GM12878 (cell line): ENCODE measurements at regions not wholly inside any gene's neighbourhood (a gene's known extent, or its start where the extent isn't known, plus 50 kb on each side); places are given as distances from the start of the nearest gene placed in this dataset.

ENCODE experiments used
- FOXK2 ChIP-seq: fragments of 450-650 bp; IDR thresholded peaks from 2 replicates; pipeline ENCODE4 v1.6.1; 2017; ENCODE audit warnings: mild to moderate bottlenecking, moderate library complexity
- POLR2A ChIP-seq: IDR thresholded peaks from 2 replicates; pipeline ENCODE4 v1.6.1; 2011; ENCODE audit warnings: low read depth, mild to moderate bottlenecking, low read length
- SMAD1 ChIP-seq: fragments of 450-650 bp; IDR thresholded peaks from 2 replicates; pipeline ENCODE4 v1.6.1; 2018; ENCODE audit warnings: mild to moderate bottlenecking, low read depth; ENCODE audit not compliant: partially characterized antibody
- SP1 ChIP-seq: IDR thresholded peaks from one replicate; pipeline ENCODE4 v1.6.1; 2011; ENCODE audit warnings: low read depth, low read length
- TF ChIP-seq, protein P1 (sequence below), 3 experiments: IDR thresholded peaks in 2 of 3; conservative IDR thresholded peaks in 1 of 3; 2 replicates each; pipeline ENCODE4 v1.5.1; 2011; ENCODE audit warnings: low read depth in 3 of 3, low read length in 3 of 3, mild to moderate bottlenecking in 3 of 3, control low read depth in 2 of 3, moderate library complexity in 2 of 3, inconsistent platforms in 1 of 3, mixed read lengths in 1 of 3; ENCODE audit not compliant: control insufficient read depth in 2 of 3, insufficient read depth in 1 of 3; ENCODE audit errors: extremely low read depth in 1 of 3

- TF ChIP-seq, protein P1, sequence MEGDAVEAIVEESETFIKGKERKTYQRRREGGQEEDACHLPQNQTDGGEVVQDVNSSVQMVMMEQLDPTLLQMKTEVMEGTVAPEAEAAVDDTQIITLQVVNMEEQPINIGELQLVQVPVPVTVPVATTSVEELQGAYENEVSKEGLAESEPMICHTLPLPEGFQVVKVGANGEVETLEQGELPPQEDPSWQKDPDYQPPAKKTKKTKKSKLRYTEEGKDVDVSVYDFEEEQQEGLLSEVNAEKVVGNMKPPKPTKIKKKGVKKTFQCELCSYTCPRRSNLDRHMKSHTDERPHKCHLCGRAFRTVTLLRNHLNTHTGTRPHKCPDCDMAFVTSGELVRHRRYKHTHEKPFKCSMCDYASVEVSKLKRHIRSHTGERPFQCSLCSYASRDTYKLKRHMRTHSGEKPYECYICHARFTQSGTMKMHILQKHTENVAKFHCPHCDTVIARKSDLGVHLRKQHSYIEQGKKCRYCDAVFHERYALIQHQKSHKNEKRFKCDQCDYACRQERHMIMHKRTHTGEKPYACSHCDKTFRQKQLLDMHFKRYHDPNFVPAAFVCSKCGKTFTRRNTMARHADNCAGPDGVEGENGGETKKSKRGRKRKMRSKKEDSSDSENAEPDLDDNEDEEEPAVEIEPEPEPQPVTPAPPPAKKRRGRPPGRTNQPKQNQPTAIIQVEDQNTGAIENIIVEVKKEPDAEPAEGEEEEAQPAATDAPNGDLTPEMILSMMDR (IDR thresholded peaks at IDR 0.05 in 2 of 3, conservative IDR thresholded peaks at IDR 0.05 in 1 of 3; ENCODE audit: control insufficient read depth in 2 of 3, extremely low read depth in 1 of 3, insufficient read depth in 1 of 3, low read depth in 3 of 3, low read length in 3 of 3) = no peak
- TF ChIP-seq SP1 (no peak), POLR2A (no peak), FOXK2 (no peak), SMAD1 (no peak)
Measured at GRCh38 chr20:53706008-53706465, 112.4 kb upstream of the ZNF217 start.
